ENCODE measurements at regions not wholly inside any gene's neighbourhood (a gene's known extent, or its start where the extent isn't known, plus 50 kb on each side); places are given as distances from the start of the nearest gene placed in this dataset.

DNA sequence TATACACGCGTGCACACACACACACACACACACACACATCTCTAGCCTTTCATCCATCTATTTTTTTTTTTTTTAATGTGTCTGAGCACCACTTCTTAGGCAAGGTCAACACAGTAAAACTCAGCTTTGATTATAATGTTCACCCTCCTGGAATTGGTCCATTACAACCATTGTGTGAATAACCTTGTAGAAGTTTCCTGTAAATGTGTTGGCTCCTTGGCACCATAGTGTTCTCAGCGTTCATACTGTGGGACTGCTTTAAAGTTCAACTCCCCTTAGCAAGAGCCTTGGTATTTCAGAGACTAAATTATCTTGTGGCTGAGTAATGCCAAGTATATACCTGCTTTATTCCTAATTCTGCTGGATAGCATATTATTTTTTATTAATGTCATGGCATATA lies 106.3 kb upstream of the PRPS1L1 start:
- H3K36me3 ChIP-seq (ENCODE audit: control insufficient read depth in 3 of 3, insufficient read depth in 2 of 3, low read depth in 1 of 3, low read length in 3 of 3), result no peaks in the 10 kb centered on the region
- H3K27me3 ChIP-seq (ENCODE audit: control insufficient read depth in 3 of 3, insufficient read depth in 3 of 3, low read length in 3 of 3), result no peaks in the 10 kb centered on the region
- no peak overlapping the region for H3K27ac ChIP-seq (ENCODE audit: low read depth in 1 of 3, low read length in 2 of 3)
- no peak overlapping the region for H3K4me3 ChIP-seq (ENCODE audit: low read depth in 1 of 3, low read length in 3 of 3)
- WGBS, 3 donors, result 86 to 98% (median 95%) methylated on average over 3 of the region's 3 CpGs
- FAIRE-seq (no peak), DNase-seq (no peak)
- H3K4me1 ChIP-seq (ENCODE audit: control insufficient read depth in 3 of 3, insufficient read depth in 2 of 3, low read depth in 1 of 3, low read length in 2 of 3), result peaks cover 0 to 6% (median 0%) of the 10 kb centered on the region in 3 donors
- no peaks in the 10 kb centered on the region for H3K9me3 ChIP-seq (ENCODE audit: control insufficient read depth in 2 of 2, insufficient read depth in 1 of 2, low read depth in 1 of 2, low read length in 1 of 2)

DNA sequence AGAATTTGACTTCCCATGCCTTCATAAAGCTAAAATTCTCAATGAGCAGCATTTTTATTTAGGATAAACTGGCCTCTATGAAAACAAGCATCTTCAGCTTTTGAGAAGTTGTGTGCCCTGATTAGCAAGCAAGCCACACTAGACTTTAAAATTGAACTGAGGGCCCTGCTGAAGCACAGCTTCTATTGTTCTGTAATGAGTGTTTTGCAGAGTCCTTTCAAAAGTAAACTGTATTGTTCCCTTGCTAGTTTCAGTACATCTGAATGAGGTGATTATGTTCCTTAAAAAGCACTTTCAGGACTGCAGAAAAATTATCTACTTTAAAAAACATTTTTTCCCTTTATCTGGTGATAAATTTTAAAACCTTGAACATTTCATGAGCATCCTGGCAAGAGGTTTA lies 113.3 kb upstream of the PRPS1L1 start:
- Histone ChIP-seq H3K4me1 (ENCODE audit: control insufficient read depth in 3 of 3, insufficient read depth in 2 of 3, low read depth in 1 of 3, low read length in 2 of 3) (no peaks in the 10 kb centered on the region), H3K27me3 (ENCODE audit: control insufficient read depth in 3 of 3, insufficient read depth in 3 of 3, low read length in 3 of 3) (no peaks in the 10 kb centered on the region), H3K4me3 (ENCODE audit: low read depth in 1 of 3, low read length in 3 of 3) (no peak overlapping the region), H3K27ac (ENCODE audit: low read depth in 1 of 3, low read length in 2 of 3) (no peak overlapping the region), H3K36me3 (ENCODE audit: control insufficient read depth in 3 of 3, insufficient read depth in 2 of 3, low read depth in 1 of 3, low read length in 3 of 3) (no peaks in the 10 kb centered on the region), H3K9me3 (ENCODE audit: control insufficient read depth in 2 of 2, insufficient read depth in 1 of 2, low read depth in 1 of 2, low read length in 1 of 2) (no peaks in the 10 kb centered on the region)
- no peak for DNase-seq
- no peak for FAIRE-seq

DNA sequence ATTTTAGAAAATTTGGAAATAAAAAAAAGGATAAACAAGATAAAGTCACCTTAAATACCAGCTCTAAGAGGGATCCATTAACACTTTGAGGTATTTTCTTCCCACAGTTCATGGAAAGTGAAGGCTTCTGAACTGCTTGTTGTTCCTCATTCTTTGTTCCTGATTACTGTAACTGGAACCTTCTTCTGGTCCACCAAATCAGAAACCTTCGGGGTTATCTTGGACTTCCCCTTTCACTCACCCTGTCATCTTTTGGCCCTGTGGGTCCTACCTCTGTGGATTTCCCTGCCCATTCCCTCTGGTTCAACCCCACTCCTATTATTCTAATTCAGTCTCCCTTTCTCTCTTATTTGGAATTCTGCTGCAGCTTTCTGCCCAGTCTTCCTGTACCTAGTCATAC lies 116.5 kb upstream of the PRPS1L1 start:
- H3K9me3 ChIP-seq (ENCODE audit: control insufficient read depth in 2 of 2, insufficient read depth in 1 of 2, low read depth in 1 of 2, low read length in 1 of 2), result no peaks in the 10 kb centered on the region
- H3K4me1 ChIP-seq (ENCODE audit: control insufficient read depth in 3 of 3, insufficient read depth in 2 of 3, low read depth in 1 of 3, low read length in 2 of 3), result no peaks in the 10 kb centered on the region
- H3K27ac ChIP-seq (ENCODE audit: low read depth in 1 of 3, low read length in 2 of 3), result no peak overlapping the region
- H3K27me3 ChIP-seq (ENCODE audit: control insufficient read depth in 3 of 3, insufficient read depth in 3 of 3, low read length in 3 of 3), result no peaks in the 10 kb centered on the region
- H3K4me3 ChIP-seq (ENCODE audit: low read depth in 1 of 3, low read length in 3 of 3), result no peak overlapping the region
- DNase-seq, result no peak
- no peak for FAIRE-seq
- H3K36me3 ChIP-seq (ENCODE audit: control insufficient read depth in 3 of 3, insufficient read depth in 2 of 3, low read depth in 1 of 3, low read length in 3 of 3), result no peaks in the 10 kb centered on the region
- WGBS, 3 donors, result 18 to 69% (median 51%) methylated on average over 1 of the region's 1 CpG

DNA sequence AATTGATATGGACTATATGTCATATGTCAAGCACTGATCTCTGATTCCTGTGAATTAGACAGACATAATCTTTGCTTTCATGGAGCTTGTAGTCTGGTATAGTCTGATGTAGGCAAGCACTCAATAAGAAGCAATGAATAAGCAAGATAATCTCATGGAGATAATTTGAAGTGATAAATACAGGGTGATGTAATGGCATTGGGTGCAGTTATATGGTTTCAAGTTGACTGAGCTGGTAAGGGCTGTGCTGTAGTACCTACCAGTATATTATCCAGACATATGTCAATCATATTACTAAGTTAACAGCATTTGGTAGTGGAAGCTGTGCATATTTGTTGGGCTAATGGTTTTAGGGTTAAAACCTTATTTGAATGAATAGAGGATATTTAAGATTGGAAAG lies 117.5 kb upstream of the PRPS1L1 start:
- Histone ChIP-seq H3K27me3 (ENCODE audit: control insufficient read depth in 3 of 3, insufficient read depth in 3 of 3, low read length in 3 of 3) (no peaks in the 10 kb centered on the region), H3K4me1 (ENCODE audit: control insufficient read depth in 3 of 3, insufficient read depth in 2 of 3, low read depth in 1 of 3, low read length in 2 of 3) (no peaks in the 10 kb centered on the region), H3K9me3 (ENCODE audit: control insufficient read depth in 2 of 2, insufficient read depth in 1 of 2, low read depth in 1 of 2, low read length in 1 of 2) (no peaks in the 10 kb centered on the region), H3K4me3 (ENCODE audit: low read depth in 1 of 3, low read length in 3 of 3) (no peak overlapping the region), H3K27ac (ENCODE audit: low read depth in 1 of 3, low read length in 2 of 3) (no peak overlapping the region), H3K36me3 (ENCODE audit: control insufficient read depth in 3 of 3, insufficient read depth in 2 of 3, low read depth in 1 of 3, low read length in 3 of 3) (no peaks in the 10 kb centered on the region)
- no peak for DNase-seq
- no peak for FAIRE-seq

DNA sequence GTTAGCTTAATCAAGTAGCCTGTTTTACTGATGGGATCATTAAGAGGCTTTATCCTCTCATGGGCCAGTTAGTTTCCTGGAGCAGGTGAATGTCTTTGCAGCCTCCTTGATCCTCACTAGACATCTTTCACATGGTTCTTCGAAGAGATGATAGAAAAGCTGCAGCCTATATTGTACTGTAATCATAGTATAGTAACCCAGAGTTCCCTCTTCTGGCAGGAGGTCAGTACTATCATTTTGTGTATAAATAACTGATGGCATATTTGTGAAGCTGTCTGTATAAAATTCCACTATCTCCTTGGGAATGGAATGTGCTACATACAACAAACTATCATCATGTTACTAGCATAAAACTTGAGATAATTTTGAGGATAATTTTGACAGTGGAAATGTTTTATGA lies 123.8 kb upstream of the PRPS1L1 start:
- Histone ChIP-seq H3K9me3 (ENCODE audit: control insufficient read depth in 2 of 2, insufficient read depth in 1 of 2, low read depth in 1 of 2, low read length in 1 of 2) (no peaks in the 10 kb centered on the region), H3K4me3 (ENCODE audit: low read depth in 1 of 3, low read length in 3 of 3) (no peak overlapping the region), H3K4me1 (ENCODE audit: control insufficient read depth in 3 of 3, insufficient read depth in 2 of 3, low read depth in 1 of 3, low read length in 2 of 3) (no peaks in the 10 kb centered on the region), H3K27ac (ENCODE audit: low read depth in 1 of 3, low read length in 2 of 3) (no peak overlapping the region), H3K27me3 (ENCODE audit: control insufficient read depth in 3 of 3, insufficient read depth in 3 of 3, low read length in 3 of 3) (no peaks in the 10 kb centered on the region), H3K36me3 (ENCODE audit: control insufficient read depth in 3 of 3, insufficient read depth in 2 of 3, low read depth in 1 of 3, low read length in 3 of 3) (no peaks in the 10 kb centered on the region)
- FAIRE-seq (no peak), DNase-seq (no peak)
- WGBS, 3 donors, result 70 to 77% (median 74%) methylated on average over 1 of the region's 1 CpG

DNA sequence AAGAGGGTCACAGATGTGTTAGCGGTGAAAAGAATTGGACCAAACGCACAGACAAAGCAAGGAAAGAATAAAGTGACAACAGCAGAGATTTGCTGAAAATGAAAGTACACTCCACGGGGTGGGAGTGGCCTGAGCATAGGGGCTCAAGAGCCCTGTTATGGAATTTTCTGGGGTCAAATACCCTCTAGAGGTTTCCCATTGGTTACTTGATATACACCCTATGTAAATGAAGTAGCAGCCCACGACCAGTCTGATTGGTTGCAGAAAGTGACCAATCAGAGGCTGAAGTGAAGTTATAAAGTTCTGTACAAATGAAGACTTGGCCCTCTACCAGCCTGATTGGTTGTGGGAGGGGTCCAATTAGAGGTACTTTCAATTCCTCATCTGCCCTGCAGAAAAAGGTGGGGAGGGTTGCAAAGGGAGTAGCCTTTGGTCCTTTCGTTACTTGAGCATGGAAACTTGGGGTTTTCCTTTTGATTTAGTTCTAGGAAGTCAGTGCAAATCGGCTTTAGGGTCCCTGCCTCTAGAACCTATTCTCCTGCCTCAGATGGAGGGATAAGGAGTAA lies 125.6 kb upstream of the PRPS1L1 start:
- WGBS, 3 donors, result 47 to 55% (median 53%) methylated on average over 6 of the region's 6 CpGs
- H3K4me3 ChIP-seq (ENCODE audit: low read depth in 1 of 3, low read length in 3 of 3), result no peak overlapping the region
- no peaks in the 10 kb centered on the region for H3K27me3 ChIP-seq (ENCODE audit: control insufficient read depth in 3 of 3, insufficient read depth in 3 of 3, low read length in 3 of 3)
- H3K4me1 ChIP-seq (ENCODE audit: control insufficient read depth in 3 of 3, insufficient read depth in 2 of 3, low read depth in 1 of 3, low read length in 2 of 3), result no peaks in the 10 kb centered on the region
- H3K27ac ChIP-seq (ENCODE audit: low read depth in 1 of 3, low read length in 2 of 3), result no peak overlapping the region
- DNase-seq, result no peak
- no peak for FAIRE-seq
- H3K9me3 ChIP-seq (ENCODE audit: control insufficient read depth in 2 of 2, insufficient read depth in 1 of 2, low read depth in 1 of 2, low read length in 1 of 2), result no peaks in the 10 kb centered on the region
- no peaks in the 10 kb centered on the region for H3K36me3 ChIP-seq (ENCODE audit: control insufficient read depth in 3 of 3, insufficient read depth in 2 of 3, low read depth in 1 of 3, low read length in 3 of 3)

DNA sequence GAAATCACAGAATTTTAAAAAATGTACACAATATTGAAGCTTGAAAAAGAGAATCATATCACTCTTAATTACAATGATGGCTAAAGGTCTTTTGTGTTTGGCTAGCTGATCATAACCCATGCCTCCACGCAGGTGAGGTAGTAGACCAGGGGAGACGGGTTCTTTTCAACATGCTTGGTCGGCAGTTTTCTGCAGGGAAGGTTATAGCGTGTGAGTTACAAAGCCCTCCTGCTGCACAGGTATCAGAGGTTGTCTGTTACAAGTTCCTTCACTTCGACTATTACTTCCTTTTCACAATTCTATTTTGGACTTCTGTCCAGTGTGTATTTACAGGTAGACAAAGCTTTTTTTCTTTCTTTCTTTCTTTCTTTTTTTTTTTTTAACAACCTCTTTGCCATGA lies 127.1 kb upstream of the PRPS1L1 start:
- Histone ChIP-seq H3K27ac (ENCODE audit: low read depth in 1 of 3, low read length in 2 of 3) (no peak overlapping the region), H3K4me1 (ENCODE audit: control insufficient read depth in 3 of 3, insufficient read depth in 2 of 3, low read depth in 1 of 3, low read length in 2 of 3) (no peaks in the 10 kb centered on the region), H3K27me3 (ENCODE audit: control insufficient read depth in 3 of 3, insufficient read depth in 3 of 3, low read length in 3 of 3) (no peaks in the 10 kb centered on the region), H3K9me3 (ENCODE audit: control insufficient read depth in 2 of 2, insufficient read depth in 1 of 2, low read depth in 1 of 2, low read length in 1 of 2) (no peaks in the 10 kb centered on the region), H3K36me3 (ENCODE audit: control insufficient read depth in 3 of 3, insufficient read depth in 2 of 3, low read depth in 1 of 3, low read length in 3 of 3) (no peaks in the 10 kb centered on the region), H3K4me3 (ENCODE audit: low read depth in 1 of 3, low read length in 3 of 3) (no peak overlapping the region)
- FAIRE-seq, result no peak
- 62 to 81% (median 81%) methylated on average over 5 of the region's 5 CpGs for WGBS, 3 donors
- no peak for DNase-seq

DNA sequence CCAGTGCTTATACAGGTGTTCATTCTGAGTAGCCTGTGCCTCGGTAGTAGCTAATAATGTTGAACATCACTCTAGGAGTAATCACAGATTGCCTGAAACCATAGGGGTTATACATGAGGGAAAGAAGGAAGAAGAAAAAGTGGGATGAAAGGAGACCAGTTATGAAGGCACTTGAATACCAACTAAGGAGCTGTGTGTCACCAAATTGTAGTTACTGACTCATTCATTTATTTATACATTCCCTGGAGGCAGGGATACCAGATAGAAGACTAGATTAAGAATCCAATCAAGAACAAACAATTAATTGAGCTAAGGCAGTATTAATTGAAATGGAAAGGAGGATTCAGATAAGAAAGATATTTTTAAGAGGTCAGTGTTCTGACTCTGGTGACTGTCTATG lies 129.6 kb upstream of the PRPS1L1 start:
- 89 to 100% (median 93%) methylated on average over 1 of the region's 1 CpG for WGBS, 3 donors
- FAIRE-seq, result no peak
- no peak for DNase-seq
- Histone ChIP-seq H3K36me3 (ENCODE audit: control insufficient read depth in 3 of 3, insufficient read depth in 2 of 3, low read depth in 1 of 3, low read length in 3 of 3) (no peaks in the 10 kb centered on the region), H3K4me3 (ENCODE audit: low read depth in 1 of 3, low read length in 3 of 3) (no peak overlapping the region), H3K9me3 (ENCODE audit: control insufficient read depth in 2 of 2, insufficient read depth in 1 of 2, low read depth in 1 of 2, low read length in 1 of 2) (no peaks in the 10 kb centered on the region), H3K4me1 (ENCODE audit: control insufficient read depth in 3 of 3, insufficient read depth in 2 of 3, low read depth in 1 of 3, low read length in 2 of 3) (no peaks in the 10 kb centered on the region), H3K27me3 (ENCODE audit: control insufficient read depth in 3 of 3, insufficient read depth in 3 of 3, low read length in 3 of 3) (no peaks in the 10 kb centered on the region), H3K27ac (ENCODE audit: low read depth in 1 of 3, low read length in 2 of 3) (no peak overlapping the region)

DNA sequence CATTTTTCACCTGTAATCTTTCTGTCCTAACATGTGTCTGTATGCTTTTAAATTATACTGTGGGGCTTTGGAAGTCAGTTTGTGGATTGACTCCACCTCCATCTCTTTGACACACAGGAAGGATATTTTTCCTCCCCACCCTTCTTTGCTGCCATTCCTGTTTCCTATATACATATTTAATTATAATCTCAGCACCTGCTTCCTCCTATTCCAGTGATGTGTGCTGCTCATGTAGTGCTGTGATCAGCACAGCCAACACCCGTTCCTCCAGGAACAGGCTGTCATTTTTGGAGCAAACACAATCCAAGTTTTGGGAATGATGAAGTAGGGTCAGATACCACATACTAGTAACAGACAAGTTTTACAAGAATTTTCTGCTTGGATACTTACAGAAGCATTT lies 135.0 kb upstream of the PRPS1L1 start:
- no peaks in the 10 kb centered on the region for H3K4me1 ChIP-seq (ENCODE audit: control insufficient read depth in 3 of 3, insufficient read depth in 2 of 3, low read depth in 1 of 3, low read length in 2 of 3)
- no peaks in the 10 kb centered on the region for H3K9me3 ChIP-seq (ENCODE audit: control insufficient read depth in 2 of 2, insufficient read depth in 1 of 2, low read depth in 1 of 2, low read length in 1 of 2)
- no peak overlapping the region for H3K4me3 ChIP-seq (ENCODE audit: low read depth in 1 of 3, low read length in 3 of 3)
- H3K27me3 ChIP-seq (ENCODE audit: control insufficient read depth in 3 of 3, insufficient read depth in 3 of 3, low read length in 3 of 3), result no peaks in the 10 kb centered on the region
- H3K27ac ChIP-seq (ENCODE audit: low read depth in 1 of 3, low read length in 2 of 3), result no peak overlapping the region
- no peaks in the 10 kb centered on the region for H3K36me3 ChIP-seq (ENCODE audit: control insufficient read depth in 3 of 3, insufficient read depth in 2 of 3, low read depth in 1 of 3, low read length in 3 of 3)
- no peak for DNase-seq
- 48 to 55% (median 54%) methylated on average over 1 of the region's 1 CpG for WGBS, 3 donors
- FAIRE-seq, result no peak
